Activated T-cell treated with anti-CD3 and anti-CD28 coated beads for 1 hour (primary cell): ENCODE measurements at regions not wholly inside any gene's neighbourhood (a gene's known extent, or its start where the extent isn't known, plus 50 kb on each side); places are given as distances from the start of the nearest gene placed in this dataset.

Source experiments
- DNase-seq: peaks from one replicate; pipeline ENCODE4 v3.0.0-alpha.2; 2020; ENCODE audit warnings: low read depth

- no peak for DNase-seq
Observed at GRCh38 chr4:152112190-152112589, 351.4 kb upstream of the GATB start.

DNA sequence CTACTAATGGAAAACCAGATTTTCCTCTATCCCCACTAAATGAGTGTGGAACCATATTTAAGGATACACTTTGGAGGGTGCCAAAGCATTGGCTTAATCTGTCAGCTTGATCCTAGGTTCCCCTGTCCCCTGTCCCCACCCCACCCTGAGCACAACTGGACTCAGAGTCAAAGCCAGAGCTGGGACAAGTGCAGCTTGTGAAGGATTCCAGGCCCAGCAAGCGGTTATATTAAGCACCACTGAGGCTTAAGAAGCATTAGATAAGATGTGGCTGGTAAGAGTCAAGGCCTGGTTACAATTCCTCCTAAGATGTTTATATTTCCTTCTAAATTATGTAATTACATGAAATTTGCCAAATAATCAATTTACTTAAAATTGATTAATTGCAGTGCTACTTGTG, 350.0 kb upstream of the GATB start:
- DNase-seq, result no peak

- no peak for DNase-seq
Observed at GRCh38 chr4:152109531-152110509, 349.0 kb upstream of the GATB start.

DNA sequence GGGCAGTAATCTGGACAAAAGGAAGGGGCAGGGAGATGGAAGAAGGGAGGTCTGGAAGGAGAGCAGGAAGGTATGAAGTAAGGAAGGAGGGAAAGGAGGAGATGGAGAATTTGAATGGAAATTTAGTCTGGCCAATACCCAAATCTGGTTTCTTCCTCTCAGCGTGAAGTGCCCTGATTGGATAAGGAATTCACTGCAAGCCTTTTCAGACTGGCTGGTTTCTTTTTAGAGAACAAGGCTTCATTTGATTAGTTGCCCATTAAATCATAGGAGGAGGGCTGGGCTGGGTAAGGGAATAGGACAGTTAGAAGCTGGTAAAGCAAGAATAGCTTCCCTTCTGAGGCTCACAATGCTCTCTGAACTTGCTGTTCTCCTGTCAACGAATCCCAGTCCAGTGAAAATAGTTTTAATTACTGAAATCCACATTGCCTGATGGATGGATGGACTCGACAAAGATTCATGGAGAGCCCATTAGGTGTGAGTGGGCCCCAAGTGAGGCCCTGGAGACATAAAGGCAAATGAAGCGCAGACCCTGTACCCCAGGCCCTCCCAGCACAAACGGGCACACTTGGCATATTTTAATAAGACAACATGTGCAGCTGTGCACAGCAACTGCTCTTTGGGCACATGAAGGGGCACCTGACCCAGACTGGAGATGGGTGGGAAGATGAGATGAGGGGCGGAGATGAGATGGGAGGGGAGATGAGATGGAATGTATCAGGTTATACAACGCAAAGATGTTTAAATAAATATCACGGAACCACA, 347.1 kb upstream of the GATB start:
- no peak for DNase-seq

GRCh38 chr4:152106781-152107321, 346.0 kb upstream of the GATB start:
- no peak for DNase-seq

GRCh38 chr4:152106113-152106763, 345.4 kb upstream of the GATB start:
- DNase-seq, result no peak

DNA sequence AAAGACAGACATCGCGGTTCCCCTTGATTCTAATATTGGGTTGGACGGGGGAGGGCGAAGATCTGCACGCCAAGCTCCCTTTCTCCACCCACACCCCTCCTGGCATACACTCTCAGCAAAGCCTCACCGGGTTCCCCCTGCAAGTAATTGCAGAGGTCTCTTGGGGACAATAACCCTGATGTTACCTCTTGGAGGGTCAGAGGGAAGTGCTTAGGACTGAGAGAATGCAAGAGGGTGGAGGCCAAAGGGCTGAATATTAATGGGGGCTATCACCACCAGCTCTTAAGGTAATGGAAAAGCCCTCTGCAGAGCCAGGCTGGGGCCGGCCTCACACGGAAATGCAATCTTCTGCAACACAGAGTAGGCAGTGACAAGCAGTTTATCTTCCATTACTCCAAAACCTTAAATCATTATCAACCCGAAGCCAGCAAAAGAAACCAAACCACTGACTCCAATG, 344.1 kb upstream of the GATB start:
- no peak for DNase-seq

DNA sequence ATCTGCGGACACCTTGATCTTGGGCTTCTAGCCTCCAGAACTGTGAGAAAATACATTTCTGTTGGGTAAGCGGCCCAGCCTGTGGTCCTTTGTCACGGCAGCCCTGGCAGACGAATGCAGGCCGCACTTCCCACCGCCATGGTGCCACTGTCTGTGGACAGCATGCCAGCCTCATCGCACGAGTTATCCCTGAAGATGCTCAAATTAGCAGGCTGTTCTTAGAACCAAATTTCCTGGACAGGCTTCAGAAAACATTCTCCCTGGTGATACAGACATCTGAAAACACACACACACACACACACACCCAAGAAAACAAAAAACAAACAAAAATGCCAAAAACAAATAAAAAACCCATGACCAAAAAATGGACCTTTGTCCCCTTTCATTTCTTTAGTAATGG, 343.5 kb upstream of the GATB start:
- DNase-seq, result no peak

- DNase-seq, result no peak
Observed at GRCh38 chr4:152103181-152103901, 342.5 kb upstream of the GATB start.

DNA sequence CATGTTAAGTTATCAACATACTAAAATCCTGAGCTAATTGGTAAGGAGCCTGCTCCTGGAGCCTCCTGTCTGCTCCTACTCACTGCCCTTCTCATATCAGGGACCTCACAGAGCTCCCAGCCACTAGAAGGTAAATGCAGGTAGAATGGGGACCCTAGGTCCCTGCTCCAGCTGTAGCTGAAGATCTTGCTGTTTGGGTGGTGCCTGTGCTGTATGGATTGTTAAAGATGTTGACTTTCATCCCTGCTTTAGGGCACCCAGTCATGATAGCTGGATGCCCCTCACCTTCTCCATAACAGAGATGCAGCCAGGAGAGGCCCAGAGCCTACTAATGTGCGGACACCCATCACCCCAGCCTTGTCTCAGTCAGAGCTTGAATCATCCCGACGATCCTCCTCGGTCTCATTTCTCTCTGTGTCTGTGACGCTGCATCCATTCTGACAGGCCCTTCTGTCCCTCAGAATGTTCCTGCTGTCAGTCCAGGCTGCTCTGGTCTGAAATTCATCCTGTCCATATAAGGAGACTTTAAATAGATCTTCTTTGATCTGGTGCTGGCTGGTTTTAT, 341.7 kb upstream of the GATB start:
- no peak for DNase-seq

DNA sequence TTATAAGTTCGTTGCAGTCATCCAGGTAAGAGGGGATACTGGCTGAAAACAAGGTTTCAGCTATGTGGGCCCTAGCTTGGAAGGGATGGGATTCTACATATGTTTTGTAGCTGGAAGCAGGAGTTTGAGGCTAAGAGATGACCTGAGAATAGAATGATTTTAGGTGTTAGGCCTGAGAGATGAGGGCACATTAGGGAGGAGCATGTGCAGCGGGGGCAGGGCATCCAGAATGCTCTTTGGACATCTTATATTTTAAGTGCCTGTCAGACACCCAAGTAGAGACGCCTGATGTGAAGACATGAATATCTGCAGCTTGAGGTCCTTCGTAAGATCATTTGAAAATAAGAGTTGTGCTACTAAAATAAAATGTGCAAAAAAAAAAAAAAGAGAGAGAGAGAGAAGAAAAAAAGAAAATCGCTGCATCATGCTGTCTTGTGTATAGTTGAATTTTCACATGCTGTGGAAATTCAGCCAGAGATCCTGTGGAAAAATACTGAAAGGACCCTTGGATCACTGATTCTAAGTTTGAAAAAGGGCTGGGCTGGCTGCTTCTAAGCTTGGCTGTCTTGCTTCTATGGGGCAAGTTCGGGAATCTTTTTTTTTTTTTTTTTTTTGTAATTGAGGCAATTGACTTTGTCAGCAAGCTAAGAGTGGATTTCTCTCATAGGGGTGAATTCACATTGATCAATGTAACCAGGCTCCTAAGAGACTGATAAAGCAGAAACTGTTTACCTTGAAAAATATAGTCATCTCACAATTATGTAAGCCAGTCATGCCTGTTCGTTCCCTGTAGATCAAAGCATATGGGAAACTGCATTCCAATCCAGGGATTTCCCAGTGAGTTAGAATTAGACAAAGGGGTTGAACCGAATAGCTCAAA, 341.0 kb upstream of the GATB start:
- no peak for DNase-seq

DNA sequence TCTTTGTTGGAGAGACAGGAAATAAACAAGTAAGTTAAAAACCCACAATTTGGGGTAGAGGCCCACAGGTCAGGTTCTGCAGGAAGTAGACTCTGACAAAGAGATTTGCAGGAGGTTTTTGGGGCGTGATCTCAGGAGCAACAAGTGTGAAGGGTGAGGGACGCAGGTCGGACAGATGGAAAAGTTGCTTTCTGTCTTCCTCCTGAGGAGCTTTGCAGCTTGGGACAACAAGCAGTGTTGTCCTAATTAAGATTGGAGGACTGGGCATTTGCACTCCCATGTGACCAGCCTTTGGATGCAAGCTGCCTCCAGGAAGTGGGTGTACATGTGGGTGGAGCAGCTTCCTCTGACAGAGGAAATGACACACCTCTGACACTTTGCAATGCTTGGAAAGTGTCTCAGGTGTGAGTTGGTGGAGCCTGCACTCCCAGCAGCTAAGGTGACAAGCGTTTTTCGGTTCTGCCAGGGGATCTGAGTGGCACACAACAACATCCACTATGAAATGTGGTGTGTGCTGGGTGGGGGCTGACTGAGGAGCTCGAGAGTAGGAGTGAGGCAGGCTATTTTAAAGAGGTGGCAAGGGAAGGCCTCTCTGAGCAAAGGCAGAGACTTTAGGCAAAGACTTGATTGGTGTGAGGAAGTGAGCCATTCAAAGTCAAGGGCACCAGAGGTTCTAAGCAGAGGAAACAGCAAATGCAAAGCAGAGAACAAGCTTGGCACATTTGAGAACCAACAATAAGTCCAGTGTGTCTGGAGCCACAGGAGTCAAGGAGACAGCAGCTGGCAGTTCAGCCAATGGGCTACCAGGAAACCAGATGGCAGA, 339.8 kb upstream of the GATB start:
- peak; percentile 60 for DNase-seq

- no peak for DNase-seq
Observed at GRCh38 chr4:152099981-152100378, 339.2 kb upstream of the GATB start.

- no peak for DNase-seq
Observed at GRCh38 chr4:152099555-152099954, 338.7 kb upstream of the GATB start.

GRCh38 chr4:152099061-152099425, 338.2 kb upstream of the GATB start:
- no peak for DNase-seq

GRCh38 chr4:152098365-152099060, 337.7 kb upstream of the GATB start:
- DNase-seq, result no peak

GRCh38 chr4:152097371-152097770, 336.6 kb upstream of the GATB start:
- DNase-seq, result no peak

GRCh38 chr4:152095701-152096070, 334.9 kb upstream of the GATB start:
- no peak for DNase-seq
